H9 (cell line): ENCODE measurements at regions not wholly inside any gene's neighbourhood (a gene's known extent, or its start where the extent isn't known, plus 50 kb on each side); places are given as distances from the start of the nearest gene placed in this dataset.

Source experiments
- DNase-seq: peaks from one replicate; pipeline ENCODE4 v3.0.0-alpha.2; 2017
- H2AFZ ChIP-seq: one replicate; pipeline ENCODE4 v1.6.1; 2013; ENCODE audit warnings: mild to moderate bottlenecking, low read length, control low read depth, moderate library complexity
- H2AK5ac ChIP-seq: 2 replicates; pipeline ENCODE4 v1.6.1; 2013; ENCODE audit warnings: low read length, control low read depth, mixed read lengths; ENCODE audit not compliant: insufficient read length
- H2BK120ac ChIP-seq: one replicate; pipeline ENCODE4 v1.6.1; 2013; ENCODE audit warnings: low read depth, mild to moderate bottlenecking, low read length, control low read depth, inconsistent platforms; ENCODE audit not compliant: poor library complexity, severe bottlenecking
- H2BK12ac ChIP-seq: 2 replicates; pipeline ENCODE4 v1.6.1; 2013; ENCODE audit warnings: low read length, control low read depth, mixed read lengths, low read depth; ENCODE audit not compliant: insufficient read length
- H2BK15ac ChIP-seq: 2 replicates; pipeline ENCODE4 v1.6.1; 2013; ENCODE audit warnings: low read depth, low read length, control low read depth
- H2BK20ac ChIP-seq: one replicate; pipeline ENCODE4 v1.6.1; 2013; ENCODE audit warnings: low read depth, mild to moderate bottlenecking, low read length, control low read depth, inconsistent platforms; ENCODE audit not compliant: poor library complexity, severe bottlenecking
- H2BK5ac ChIP-seq: 2 replicates; pipeline ENCODE4 v1.6.1; 2013; ENCODE audit warnings: low read length, control low read depth, mixed read lengths; ENCODE audit not compliant: insufficient read length
- H3K14ac ChIP-seq: 2 replicates; pipeline ENCODE4 v1.6.1; 2013; ENCODE audit warnings: low read length, control low read depth; ENCODE audit not compliant: insufficient read depth
- H3K18ac ChIP-seq: 2 replicates; pipeline ENCODE4 v1.6.1; 2013; ENCODE audit warnings: low read depth, mild to moderate bottlenecking, mixed read lengths, low read length, control low read depth; ENCODE audit not compliant: insufficient read length
- H3K23ac ChIP-seq: 2 replicates; pipeline ENCODE4 v1.6.1; 2013; ENCODE audit warnings: low read length, control low read depth, mixed read lengths, low read depth; ENCODE audit not compliant: insufficient read length
- H3K23me2 ChIP-seq: 2 replicates; pipeline ENCODE4 v1.6.1; 2013; ENCODE audit warnings: low read depth, mild to moderate bottlenecking, mixed read lengths, low read length, control low read depth; ENCODE audit not compliant: insufficient read length, poor library complexity, severe bottlenecking
- H3K27ac ChIP-seq: 2 replicates; pipeline ENCODE4 v1.5.1; 2013; ENCODE audit warnings: low read length, control low read depth, mixed read lengths, low read depth; ENCODE audit not compliant: insufficient read length
- H3K27me3 ChIP-seq: 2 replicates; pipeline ENCODE4 v1.6.1; 2013; ENCODE audit warnings: low read length, control low read depth, inconsistent platforms; ENCODE audit not compliant: insufficient read depth
- H3K4ac ChIP-seq: 2 replicates; pipeline ENCODE4 v1.6.1; 2013; ENCODE audit warnings: low read depth, mild to moderate bottlenecking, control low read depth, inconsistent platforms, low read length, moderate library complexity
- H3K4me1 ChIP-seq: 2 replicates; pipeline ENCODE4 v1.6.1; 2013; ENCODE audit warnings: low read length, control low read depth, inconsistent platforms; ENCODE audit not compliant: insufficient read depth
- H3K4me2 ChIP-seq: 2 replicates; pipeline ENCODE4 v1.6.1; 2013; ENCODE audit warnings: low read length, control low read depth, mixed read lengths; ENCODE audit not compliant: insufficient read length, insufficient read depth
- H3K56ac ChIP-seq: 2 replicates; pipeline ENCODE4 v1.6.1; 2013; ENCODE audit warnings: low read depth, mild to moderate bottlenecking, mixed read lengths, low read length, control low read depth; ENCODE audit not compliant: insufficient read length
- H3K79me1 ChIP-seq: 2 replicates; pipeline ENCODE4 v1.6.1; 2013; ENCODE audit warnings: low read depth, mild to moderate bottlenecking, moderate library complexity, low read length, control low read depth, inconsistent platforms; ENCODE audit not compliant: insufficient read depth, poor library complexity, severe bottlenecking
- H3K79me2 ChIP-seq: 2 replicates; pipeline ENCODE4 v1.6.1; 2013; ENCODE audit warnings: low read length, control low read depth, inconsistent platforms; ENCODE audit not compliant: insufficient read depth
- H3K9ac ChIP-seq: 2 replicates; pipeline ENCODE4 v1.6.1; 2013; ENCODE audit warnings: low read length, control low read depth, mixed read lengths; ENCODE audit not compliant: insufficient read length; ENCODE audit errors: extremely low read depth
- H3K9me3 ChIP-seq: one replicate; pipeline ENCODE4 v1.6.1; 2013; ENCODE audit warnings: low read depth, low read length, inconsistent platforms; ENCODE audit not compliant: control insufficient read depth
- H3T11ph ChIP-seq: one replicate; pipeline ENCODE4 v1.6.1; 2013; ENCODE audit warnings: mild to moderate bottlenecking, low read length, control low read depth, inconsistent platforms
- H4K20me1 ChIP-seq: one replicate; pipeline ENCODE4 v1.6.1; 2013; ENCODE audit not compliant: control insufficient read depth, insufficient read length, insufficient read depth
- H4K5ac ChIP-seq: 2 replicates; pipeline ENCODE4 v1.6.1; 2013; ENCODE audit warnings: low read depth, mild to moderate bottlenecking, mixed read lengths, low read length, control low read depth; ENCODE audit not compliant: insufficient read length
- H4K8ac ChIP-seq: replicated peaks from 2 replicates; pipeline ENCODE4 v1.6.1; 2013; ENCODE audit warnings: low read length, control low read depth, mixed read lengths, low read depth; ENCODE audit not compliant: insufficient read length
- H4K91ac ChIP-seq: 2 replicates; pipeline ENCODE4 v1.6.1; 2013; ENCODE audit warnings: low read depth, mild to moderate bottlenecking, moderate library complexity, mixed read lengths, low read length, control low read depth; ENCODE audit not compliant: insufficient read length
- H3K27ac Mint-ChIP-seq, 3 experiments: 2 replicates in 2 of 3; 3 replicates in 1 of 3; pipeline ENCODE4 v1.8.0; 2020 to 2021; ENCODE audit warnings: mixed read lengths in 3 of 3, mild to moderate bottlenecking in 1 of 3, moderate library complexity in 1 of 3
- H3K27me3 Mint-ChIP-seq: 2 replicates; pipeline ENCODE4 v1.8.0; 2021; ENCODE audit warnings: low read depth, mild to moderate bottlenecking, moderate library complexity, mixed read lengths
- H3K36me3 Mint-ChIP-seq, 3 experiments: 2 replicates in 2 of 3; 3 replicates in 1 of 3; pipeline ENCODE4 v1.8.0; 2020 to 2021; ENCODE audit warnings: low read depth in 3 of 3, mixed read lengths in 3 of 3; ENCODE audit not compliant: insufficient read depth in 1 of 3
- H3K4me1 Mint-ChIP-seq, 2 experiments: 2 replicates each; pipeline ENCODE4 v1.8.0; 2020; ENCODE audit warnings: mixed read lengths in 2 of 2
- H3K4me3 Mint-ChIP-seq, 2 experiments: 2 replicates in 1 of 2; 3 replicates in 1 of 2; pipeline ENCODE4 v1.8.0; 2020 to 2021; ENCODE audit warnings: mild to moderate bottlenecking in 2 of 2, mixed read lengths in 2 of 2, moderate library complexity in 1 of 2
- H3K9me3 Mint-ChIP-seq, 2 experiments: 2 replicates in 1 of 2; 3 replicates in 1 of 2; pipeline ENCODE4 v1.8.0; 2020; ENCODE audit warnings: mild to moderate bottlenecking in 2 of 2, mixed read lengths in 2 of 2, moderate library complexity in 1 of 2
- WGBS: extraction: QIAGEN DNeasy Blood & Tissue Kit; methylation state at CpG from one replicate; pipeline ENCODE4 v1.1.7; 2013; ENCODE audit warnings: missing lambda C conversion rate, low lambda C conversion rate, mixed read lengths; ENCODE audit not compliant: insufficient read length; ENCODE audit errors: extremely low coverage; 5-methylcytosine and 5-hydroxymethylcytosine counted together
- TF ChIP-seq, protein P1 (sequence below): fragments of 200-600 bp; sonication (generic); conservative IDR thresholded peaks from 3 replicates; pipeline ENCODE4 v1.8.0; 2021; ENCODE audit warnings: antibody characterized with exemption, mild to moderate bottlenecking

DNA sequence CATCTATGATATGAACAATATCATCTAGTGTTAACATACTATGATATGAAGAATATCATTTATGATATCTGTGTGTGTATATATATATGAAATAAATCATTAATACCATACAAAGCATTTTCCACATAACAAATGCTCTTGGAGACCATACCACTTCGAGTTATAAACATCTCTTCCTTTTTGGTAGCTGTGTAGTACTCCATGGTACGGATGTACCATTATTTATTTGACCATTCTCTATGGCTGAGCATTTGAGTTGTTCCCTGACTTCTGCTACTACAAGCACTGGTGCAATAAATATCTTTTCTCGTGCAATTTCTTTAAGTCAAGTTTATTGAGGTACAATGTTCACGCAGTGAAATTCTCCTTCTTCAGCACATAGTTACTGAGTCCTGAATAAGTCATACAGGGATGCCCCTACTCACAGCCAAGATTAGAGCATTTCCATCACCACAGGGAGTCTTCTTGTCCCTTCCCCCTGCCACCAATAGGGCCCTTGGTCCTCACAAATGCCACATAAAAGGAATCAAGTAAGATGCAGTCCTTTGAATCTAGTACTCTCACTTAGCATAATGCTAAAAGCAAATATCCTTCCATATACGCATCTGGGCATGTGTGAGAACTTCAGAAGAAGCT is 75.2 kb upstream of the SLC25A48 start:
- DNase-seq: no peak
- no peak overlapping the region for H3K27ac ChIP-seq
- no peak overlapping the region for H3K23ac ChIP-seq
- no CpG with 5 or more reads among the region's 5 CpGs for WGBS
- Mint-ChIP-seq H3K9me3 (no peaks in the 10 kb centered on the region; a peak in 2 of 5 replicates), H3K4me1 (no peaks in the 10 kb centered on the region), H3K27me3 (peaks cover 7% of the 10 kb centered on the region), H3K4me3 (no peak overlapping the region), H3K36me3 (no peaks in the 10 kb centered on the region), H3K27ac (no peak overlapping the region)
- no peak overlapping the region for H3K4me2 ChIP-seq
- H2AFZ ChIP-seq: no peak overlapping the region
- no peak overlapping the region for H2BK5ac ChIP-seq
- H4K91ac ChIP-seq: no peak overlapping the region
- no peak overlapping the region for H3K18ac ChIP-seq
- no peak overlapping the region for H4K8ac ChIP-seq
- no peaks in the 10 kb centered on the region for H4K20me1 ChIP-seq
- H3K27me3 ChIP-seq: no peaks in the 10 kb centered on the region
- H2BK120ac ChIP-seq: no peak overlapping the region
- H3K14ac ChIP-seq: no peak overlapping the region
- no peaks in the 10 kb centered on the region for H3K4me1 ChIP-seq
- TF ChIP-seq, protein P1, sequence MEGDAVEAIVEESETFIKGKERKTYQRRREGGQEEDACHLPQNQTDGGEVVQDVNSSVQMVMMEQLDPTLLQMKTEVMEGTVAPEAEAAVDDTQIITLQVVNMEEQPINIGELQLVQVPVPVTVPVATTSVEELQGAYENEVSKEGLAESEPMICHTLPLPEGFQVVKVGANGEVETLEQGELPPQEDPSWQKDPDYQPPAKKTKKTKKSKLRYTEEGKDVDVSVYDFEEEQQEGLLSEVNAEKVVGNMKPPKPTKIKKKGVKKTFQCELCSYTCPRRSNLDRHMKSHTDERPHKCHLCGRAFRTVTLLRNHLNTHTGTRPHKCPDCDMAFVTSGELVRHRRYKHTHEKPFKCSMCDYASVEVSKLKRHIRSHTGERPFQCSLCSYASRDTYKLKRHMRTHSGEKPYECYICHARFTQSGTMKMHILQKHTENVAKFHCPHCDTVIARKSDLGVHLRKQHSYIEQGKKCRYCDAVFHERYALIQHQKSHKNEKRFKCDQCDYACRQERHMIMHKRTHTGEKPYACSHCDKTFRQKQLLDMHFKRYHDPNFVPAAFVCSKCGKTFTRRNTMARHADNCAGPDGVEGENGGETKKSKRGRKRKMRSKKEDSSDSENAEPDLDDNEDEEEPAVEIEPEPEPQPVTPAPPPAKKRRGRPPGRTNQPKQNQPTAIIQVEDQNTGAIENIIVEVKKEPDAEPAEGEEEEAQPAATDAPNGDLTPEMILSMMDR: no peak
- no peak overlapping the region for H2BK12ac ChIP-seq
- H3K79me2 ChIP-seq: no peaks in the 10 kb centered on the region
- no peaks in the 10 kb centered on the region for H3K9me3 ChIP-seq
- H3K56ac ChIP-seq: no peak overlapping the region
- H4K5ac ChIP-seq: no peak overlapping the region
- no peaks in the 10 kb centered on the region for H3K23me2 ChIP-seq
- no peaks in the 10 kb centered on the region for H3K79me1 ChIP-seq
- no peak overlapping the region for H3K9ac ChIP-seq
- no peak overlapping the region for H2AK5ac ChIP-seq
- no peak overlapping the region for H3T11ph ChIP-seq
- H2BK20ac ChIP-seq: no peak overlapping the region
- no peak overlapping the region for H3K4ac ChIP-seq
- H2BK15ac ChIP-seq: no peak overlapping the region
